SK-N-SH (cell line): ENCODE measurements at regions not wholly inside any gene's neighbourhood (a gene's known extent, or its start where the extent isn't known, plus 50 kb on each side); places are given as distances from the start of the nearest gene placed in this dataset.

Source experiments
- CTCF ChIA-PET: fragments of 300-600, 350-600 bp; formaldehyde crosslinking; extraction: SDS; loops from one replicate; lab custom pipeline; 2021; lab: Yijun Ruan, JAX
- POLR2A ChIA-PET: fragments of 350-600 bp; sonication (Branson Sonifier 250); formaldehyde crosslinking; extraction: SDS; loops from one replicate; lab custom pipeline; 2020; ENCODE audit warnings: antibody characterized with exemption, inconsistent platforms; lab: Yijun Ruan, JAX
- DNase-seq: peaks from one replicate; pipeline ENCODE4 v3.0.0; 2012
- H2AFZ ChIP-seq: fragments of 200-600 bp; sonication (generic); 2 replicates; pipeline ENCODE4 v1.8.1; 2016; ENCODE audit warnings: antibody characterized with exemption, mild to moderate bottlenecking, low read depth
- H3F3A ChIP-seq: fragments of 200-600 bp; sonication (generic); replicated peaks from 2 replicates; pipeline ENCODE3; 2016; ENCODE audit warnings: antibody characterized with exemption, mild to moderate bottlenecking; ENCODE audit not compliant: insufficient read depth
- H3K27ac ChIP-seq, 2 experiments: fragments of 200-500 bp in 1 of 2; fragments of 200-600 bp in 1 of 2; sonication (Bioruptor generic) in 1 of 2; sonication (generic), shearing (Covaris generic) in 1 of 2; 2 replicates each; pipeline versions ENCODE4 v1.5.1 to v1.6.1; 2014 to 2016; ENCODE audit warnings: low read depth in 2 of 2, inconsistent platforms in 1 of 2, low read length in 1 of 2, mild to moderate bottlenecking in 1 of 2, mixed read lengths in 1 of 2
- H3K27me3 ChIP-seq: fragments of 200-600 bp; sonication (generic), shearing (Covaris generic); 2 replicates; pipeline ENCODE4 v1.6.1; 2016; ENCODE audit warnings: mixed run types; ENCODE audit not compliant: insufficient read depth
- H3K36me3 ChIP-seq, 2 experiments: fragments of 200-500 bp in 1 of 2; fragments of 200-600 bp in 1 of 2; sonication (Bioruptor generic) in 1 of 2; sonication (generic) in 1 of 2; replicated peaks in 1 of 2; 2 replicates each; pipeline versions ENCODE3 to v1.5.1; 2014 to 2016; ENCODE audit warnings: low read length in 1 of 2, mild to moderate bottlenecking in 1 of 2; ENCODE audit not compliant: insufficient read depth in 2 of 2, control insufficient read depth in 1 of 2
- H3K4me1 ChIP-seq, 2 experiments: fragments of 200-500 bp in 1 of 2; fragments of 200-600 bp in 1 of 2; sonication (Bioruptor generic) in 1 of 2; sonication (generic), shearing (Covaris generic) in 1 of 2; 2 replicates each; pipeline versions ENCODE4 v1.5.1 to v1.6.1; 2014 to 2016; ENCODE audit warnings: low read depth in 1 of 2, low read length in 1 of 2, mixed run types in 1 of 2; ENCODE audit not compliant: insufficient read depth in 2 of 2, control insufficient read depth in 1 of 2
- H3K4me2 ChIP-seq: fragments of 200-600 bp; sonication (generic), shearing (Covaris generic); 2 replicates; pipeline ENCODE4 v1.6.1; 2017; ENCODE audit warnings: mixed run types
- H3K4me3 ChIP-seq, 2 experiments: fragments of 200-500 bp in 1 of 2; fragments of 200-600 bp in 1 of 2; sonication (Bioruptor generic) in 1 of 2; sonication (generic), shearing (Covaris generic) in 1 of 2; 2 replicates each; pipeline versions ENCODE4 v1.5.1 to v1.8.1; 2014 to 2016; ENCODE audit warnings: low read depth in 2 of 2, inconsistent platforms in 1 of 2, low read length in 1 of 2, mild to moderate bottlenecking in 1 of 2, mixed read lengths in 1 of 2, moderate library complexity in 1 of 2
- H3K79me2 ChIP-seq: fragments of 200-600 bp; sonication (generic); 2 replicates; pipeline ENCODE4 v1.8.1; 2017; ENCODE audit warnings: mild to moderate bottlenecking; ENCODE audit not compliant: insufficient read depth
- H3K9ac ChIP-seq: fragments of 200-600 bp; sonication (generic); 2 replicates; pipeline ENCODE4 v1.6.1; 2017; ENCODE audit warnings: mixed run types
- H3K9me2 ChIP-seq: fragments of 200-600 bp; sonication (generic); 2 replicates; pipeline ENCODE4 v1.6.1; 2017; ENCODE audit warnings: mixed run types
- H3K9me3 ChIP-seq: fragments of 200-600 bp; sonication (generic); 2 replicates; pipeline ENCODE4 v1.6.1; 2017; ENCODE audit warnings: mixed run types, mild to moderate bottlenecking, moderate library complexity
- H4K20me1 ChIP-seq: fragments of 200-600 bp; sonication (generic); 2 replicates; pipeline ENCODE4 v1.6.1; 2017; ENCODE audit warnings: mild to moderate bottlenecking, mixed run types; ENCODE audit not compliant: insufficient read depth
- EP300 ChIP-seq, 2 experiments: IDR thresholded peaks; 2 replicates each; pipeline versions ENCODE4 v1.4.0 to v1.6.1; 2012; ENCODE audit warnings: borderline replicate concordance in 1 of 2, low read depth in 1 of 2, low read length in 1 of 2
- EZH2phosphoT487 ChIP-seq: fragments of 200-600 bp; sonication (generic); IDR thresholded peaks from 2 replicates; pipeline ENCODE4 v1.6.1; 2017; ENCODE audit warnings: low read depth, mixed run types, mild to moderate bottlenecking, antibody characterized with exemption, moderate library complexity, borderline replicate concordance
- FOXM1 ChIP-seq: IDR thresholded peaks from 2 replicates; pipeline ENCODE4 v1.4.0; 2012; ENCODE audit warnings: low read depth, mild to moderate bottlenecking
- GATA2 ChIP-seq: sonication (generic); formaldehyde crosslinking; IDR thresholded peaks from 2 replicates; pipeline ENCODE4 v1.5.0; 2020; ENCODE audit warnings: mild to moderate bottlenecking, missing genetic modification reagents
- IRF3 ChIP-seq: fragments of 150-350 bp; IDR thresholded peaks from 2 replicates; pipeline ENCODE4 v1.6.1; 2016; ENCODE audit warnings: mild to moderate bottlenecking, low read depth, low read length
- NRF1 ChIP-seq: IDR thresholded peaks from 2 replicates; pipeline ENCODE4 v1.6.1; 2012; ENCODE audit warnings: low read depth, mild to moderate bottlenecking, low read length
- POLR2AphosphoS5 ChIP-seq: IDR thresholded peaks from 2 replicates; pipeline ENCODE4 v1.6.1; 2012; ENCODE audit warnings: low read depth, low read length
- RCOR1 ChIP-seq: fragments of 150-350 bp; IDR thresholded peaks from 2 replicates; pipeline ENCODE4 v1.6.1; 2017; ENCODE audit warnings: antibody characterized with exemption, low read length
- RXRA ChIP-seq: IDR thresholded peaks from 2 replicates; pipeline ENCODE4 v1.4.0; 2012; ENCODE audit warnings: low read depth, mild to moderate bottlenecking, borderline replicate concordance
- TAF1 ChIP-seq: IDR thresholded peaks from 2 replicates; pipeline ENCODE4 v1.6.1; 2012; ENCODE audit warnings: low read depth, mild to moderate bottlenecking, low read length, moderate library complexity, borderline replicate concordance
- ZBTB33 ChIP-seq: IDR thresholded peaks from 2 replicates; pipeline ENCODE4 v1.4.0; 2012; ENCODE audit warnings: low read depth, borderline replicate concordance
- WGBS: methylation state at CpG from one replicate; pipeline ENCODE4 v1.1.6; 2017; ENCODE audit warnings: low lambda C conversion rate; 5-methylcytosine and 5-hydroxymethylcytosine counted together
- TF ChIP-seq, protein P1 (sequence below): IDR thresholded peaks from 2 replicates; pipeline ENCODE4 v1.4.0; 2012; ENCODE audit warnings: low read depth

- TF ChIP-seq, protein P1, sequence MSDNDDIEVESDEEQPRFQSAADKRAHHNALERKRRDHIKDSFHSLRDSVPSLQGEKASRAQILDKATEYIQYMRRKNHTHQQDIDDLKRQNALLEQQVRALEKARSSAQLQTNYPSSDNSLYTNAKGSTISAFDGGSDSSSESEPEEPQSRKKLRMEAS, result no peak
- TF ChIP-seq RCOR1 (no peak), IRF3 (no peak), FOXM1 (no peak), EZH2phosphoT487 (no peak), EP300 (IDR thresholded peaks at IDR 0.05; ENCODE audit: borderline replicate concordance in 1 of 2, low read depth in 1 of 2, low read length in 1 of 2) (no peak), ZBTB33 (no peak), NRF1 (no peak), POLR2AphosphoS5 (no peak), GATA2 (CRISPR knock-in tag) (no peak)
These were observed 187.8 kb upstream of the HNRNPA3 start (continued) for GRCh38 chr2:177024765-177025164.

GRCh38 chr2:177026253-177026652, 186.3 kb upstream of the HNRNPA3 start:
- Histone ChIP-seq H3K9me2 (no peaks in the 10 kb centered on the region), H3K4me3 (no peak overlapping the region), H3K79me2 (no peaks in the 10 kb centered on the region), H3K27ac (no peak overlapping the region), H3K27me3 (peaks cover 5% of the 10 kb centered on the region; the same call in 1 of the 2 replicates), H3K4me2 (no peak overlapping the region), H3K4me1 (peaks cover 0 to 21% of the 10 kb centered on the region in 2 experiments; a peak in 2 of 4 replicates), H3K9me3 (no peaks in the 10 kb centered on the region), H3F3A (no peaks in the 10 kb centered on the region), H4K20me1 (no peaks in the 10 kb centered on the region), H3K36me3 (no peaks in the 10 kb centered on the region), H3K9ac (no peak overlapping the region), H2AFZ (no peak overlapping the region)
- TF ChIP-seq RXRA (no peak), ZBTB33 (no peak), TAF1 (no peak), NRF1 (no peak)
- DNase-seq, result no peak
- CTCF ChIA-PET, result interaction anchor here (0.9 to 1.6 kb wide), 2 partner anchors 120 to 139 kb away, joined by 3 read pairs; no protein-coding TSS in a partner anchor
- 39% methylated on average over 2 of the region's 2 CpGs for WGBS
- POLR2A ChIA-PET, result no interaction called here
